BLaER1 treated with 17β-estradiol and CSF1 and Interleukin-3, amounts not matched to agents 10 nM and 100 nM (cell line): ENCODE measurements at regions not wholly inside any gene's neighbourhood (a gene's known extent, or its start where the extent isn't known, plus 50 kb on each side); places are given as distances from the start of the nearest gene placed in this dataset.
"Not testable (repeated sequence)": the region's sequence is repeated elsewhere in the genome, so short reads cannot be mapped to it uniquely, and the experiment has no call there.

Source experiments
- H3K27ac ChIP-seq, 11 experiments: shearing (Covaris generic); formaldehyde crosslinking; 2 replicates each; pipeline ENCODE4 v1.8.1; 2022
- H3K27me3 ChIP-seq, 11 experiments: shearing (Covaris generic); formaldehyde crosslinking; 2 replicates each; pipeline ENCODE4 v1.8.1; 2022
- H3K36me3 ChIP-seq, 11 experiments: shearing (Covaris generic); formaldehyde crosslinking; 2 replicates each; pipeline ENCODE4 v1.8.1; 2022
- H3K4me1 ChIP-seq, 10 experiments: shearing (Covaris generic); formaldehyde crosslinking; 2 replicates each; pipeline ENCODE4 v1.8.1; 2022
- H3K4me2 ChIP-seq, 11 experiments: shearing (Covaris generic); formaldehyde crosslinking; 2 replicates each; pipeline ENCODE4 v1.8.1; 2022
- H3K4me3 ChIP-seq, 10 experiments: shearing (Covaris generic); formaldehyde crosslinking; 2 replicates each; pipeline ENCODE4 v1.8.1; 2022
- H3K9ac ChIP-seq, 11 experiments: shearing (Covaris generic); formaldehyde crosslinking; 2 replicates each; pipeline ENCODE4 v1.8.1; 2022
- H3K9me3 ChIP-seq, 11 experiments: shearing (Covaris generic); formaldehyde crosslinking; replicated peaks in 1 of 11; 2 replicates each; pipeline ENCODE4 v1.8.1; 2022
- H4K20me1 ChIP-seq, 11 experiments: shearing (Covaris generic); formaldehyde crosslinking; 2 replicates each; pipeline ENCODE4 v1.8.1; 2022
- Cebpa-rat ChIP-seq, 11 experiments: shearing (Covaris generic); IDR thresholded peaks; 2 replicates each; pipeline ENCODE4 v1.8.1; 2022

GRCh38 chrX:41033299-41033698 lies 51.9 kb upstream of the USP9X start:
- Histone ChIP-seq H3K4me1 (no peaks in the 10 kb centered on the region), H3K9me3 (peaks cover 3 to 22% (median 9%) of the 10 kb centered on the region in 11 experiments; a peak in 12 of 22 replicates), H3K4me3 (no peak overlapping the region), H4K20me1 (no peaks in the 10 kb centered on the region; a peak in 2 of 22 replicates), H3K9ac (no peak overlapping the region), H3K36me3 (no peaks in the 10 kb centered on the region), H3K27me3 (peaks cover 40 to 88% (median 68%) of the 10 kb centered on the region in 11 experiments), H3K27ac (no peak overlapping the region), H3K4me2 (no peak overlapping the region)
- TF ChIP-seq Cebpa-rat (IDR thresholded peaks at IDR 0.05) = no peak

GRCh38 chrX:41034902-41035301 lies 50.3 kb upstream of the USP9X start:
- Histone ChIP-seq H3K9me3 (peaks cover 3 to 22% (median 9%) of the 10 kb centered on the region in 11 experiments; a peak in 12 of 22 replicates), H3K27me3 (peaks cover 25 to 85% (median 65%) of the 10 kb centered on the region in 11 experiments)
- H3K9ac ChIP-seq, H4K20me1 ChIP-seq, H3K36me3 ChIP-seq, H3K27ac ChIP-seq, H3K4me3 ChIP-seq, H3K4me1 ChIP-seq, H3K4me2 ChIP-seq: not testable (repeated sequence)
